Activated CD8-positive, alpha-beta memory T cell treated with anti-CD3 and anti-CD28 coated beads for 36 hours (primary cell): ENCODE measurements at regions not wholly inside any gene's neighbourhood (a gene's known extent, or its start where the extent isn't known, plus 50 kb on each side); places are given as distances from the start of the nearest gene placed in this dataset.

Source experiments
- CTCF ChIA-PET: fragments of 350-600 bp; sonication (Branson Sonifier 250); formaldehyde crosslinking; loops from one replicate; lab custom pipeline; 2021; ENCODE audit warnings: antibody characterized with exemption; lab: Charles Lee
- POLR2A ChIA-PET: fragments of 350-600 bp; sonication (Branson Sonifier 250); formaldehyde crosslinking; loops from one replicate; lab custom pipeline; 2021; ENCODE audit warnings: antibody characterized with exemption; lab: Charles Lee

DNA sequence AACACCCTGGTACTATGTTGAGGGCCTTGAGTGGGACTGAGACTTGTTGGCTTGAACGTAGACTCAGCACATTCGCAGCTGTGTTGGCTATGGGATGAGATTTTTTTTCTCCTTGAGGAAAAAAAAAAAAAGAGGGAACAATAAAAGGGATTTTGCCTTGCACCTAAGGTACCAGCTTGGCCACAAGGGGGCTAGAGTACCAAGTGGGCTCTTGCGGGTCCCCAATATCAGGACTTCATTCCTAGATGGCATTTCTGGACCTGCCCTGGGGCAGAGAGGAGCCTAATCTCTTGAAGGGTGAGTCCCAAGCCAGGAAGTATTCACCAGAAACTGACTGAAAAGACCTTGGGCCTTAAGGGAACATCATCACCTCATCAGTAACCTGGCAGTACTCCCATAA, 1083.6 kb upstream of the PHF14 start:
- ChIA-PET CTCF (no interaction called here), POLR2A (no interaction called here)

DNA sequence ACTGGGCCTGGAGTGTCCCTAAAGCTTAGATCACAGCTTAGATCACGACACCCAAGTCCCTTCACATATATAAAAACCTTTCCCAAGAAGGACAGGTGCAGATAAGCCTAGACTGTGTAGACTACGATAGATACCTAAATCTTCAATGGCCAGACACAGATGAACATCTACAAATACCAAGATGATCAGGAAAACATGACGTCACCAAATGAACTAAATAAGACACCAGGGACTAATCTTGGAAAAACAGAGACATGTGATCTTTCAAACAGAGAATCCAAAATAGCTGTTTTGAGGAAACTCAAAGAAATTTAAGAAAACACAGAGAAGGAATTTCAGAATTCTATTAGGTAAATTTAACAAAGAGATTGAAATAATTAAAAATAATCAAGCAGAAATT, 1082.6 kb upstream of the PHF14 start:
- CTCF ChIA-PET: no interaction called here

DNA sequence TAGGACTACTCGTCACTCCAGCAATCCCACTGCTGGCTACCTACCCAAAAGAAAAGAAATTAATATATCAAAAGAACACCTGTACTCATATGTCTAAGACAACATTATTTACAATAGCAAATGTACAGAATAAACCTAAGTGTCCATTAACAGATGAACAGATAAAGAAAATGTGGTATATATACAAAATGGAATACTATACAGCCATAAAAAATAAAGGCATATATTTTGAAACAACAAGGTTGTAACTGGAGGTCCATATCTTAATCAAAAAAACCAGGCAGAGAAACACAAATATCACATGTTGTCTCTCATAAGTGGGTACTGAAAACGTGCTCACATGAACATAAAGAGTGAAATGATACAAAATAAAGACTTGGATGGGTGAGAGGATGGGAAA, 1073.3 kb upstream of the PHF14 start:
- CTCF ChIA-PET: no interaction called here
- POLR2A ChIA-PET: no interaction called here

More for the DNA sequence above, 1082.6 kb upstream of the PHF14 start:
- POLR2A ChIA-PET: no interaction called here

DNA sequence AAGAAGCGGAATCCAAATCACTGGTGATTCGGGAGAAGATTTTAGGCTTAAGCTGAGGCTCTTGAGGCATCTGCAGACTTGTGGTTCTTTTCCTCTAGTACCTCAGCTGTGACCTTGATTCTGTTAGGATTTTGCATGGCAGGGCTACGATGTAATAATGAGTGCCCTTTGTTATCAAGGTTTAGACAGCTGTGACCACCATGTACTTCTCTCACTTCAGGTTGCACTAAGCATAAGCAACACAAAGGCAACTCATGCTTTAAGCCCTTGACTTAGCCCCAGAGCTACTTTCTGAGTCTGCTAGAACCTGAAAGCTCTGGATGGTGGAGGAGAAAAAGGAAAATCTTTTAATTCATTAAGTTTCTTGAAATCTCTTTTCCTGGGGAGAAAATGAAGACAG, 1052.3 kb upstream of the PHF14 start:
- ChIA-PET POLR2A (no interaction called here), CTCF (no interaction called here)

DNA sequence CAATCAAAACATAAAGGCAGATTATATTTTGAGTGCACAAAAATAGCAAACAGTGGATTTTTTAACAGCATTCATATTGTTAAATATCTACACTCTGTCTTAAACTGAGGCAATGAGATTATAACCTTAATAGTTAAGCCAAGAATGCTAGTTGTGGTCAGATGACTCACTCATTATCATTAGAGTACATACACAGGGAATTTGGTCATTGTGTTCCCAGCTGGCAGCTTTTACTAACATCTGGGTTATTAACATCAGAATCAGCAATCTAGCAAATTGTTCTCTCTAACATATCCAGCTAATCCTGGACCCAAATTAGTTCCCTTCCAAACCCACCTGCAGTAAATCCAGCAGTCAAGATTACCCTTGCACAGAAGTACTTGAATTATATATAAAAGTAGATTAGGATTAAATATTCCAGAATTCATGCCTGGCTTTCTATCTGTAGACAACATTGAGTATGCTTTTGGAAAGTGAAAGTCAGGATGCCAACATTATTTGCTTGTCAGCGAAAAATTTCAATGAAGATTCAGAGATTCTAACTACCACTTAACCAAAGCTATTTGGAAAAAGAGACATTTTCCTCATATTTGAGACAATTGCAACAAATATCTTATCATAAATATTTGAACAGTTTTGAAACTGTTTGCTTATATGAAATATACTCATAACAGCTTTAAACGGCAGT, 1035.6 kb upstream of the PHF14 start:
- POLR2A ChIA-PET: no interaction called here
- CTCF ChIA-PET: no interaction called here

DNA sequence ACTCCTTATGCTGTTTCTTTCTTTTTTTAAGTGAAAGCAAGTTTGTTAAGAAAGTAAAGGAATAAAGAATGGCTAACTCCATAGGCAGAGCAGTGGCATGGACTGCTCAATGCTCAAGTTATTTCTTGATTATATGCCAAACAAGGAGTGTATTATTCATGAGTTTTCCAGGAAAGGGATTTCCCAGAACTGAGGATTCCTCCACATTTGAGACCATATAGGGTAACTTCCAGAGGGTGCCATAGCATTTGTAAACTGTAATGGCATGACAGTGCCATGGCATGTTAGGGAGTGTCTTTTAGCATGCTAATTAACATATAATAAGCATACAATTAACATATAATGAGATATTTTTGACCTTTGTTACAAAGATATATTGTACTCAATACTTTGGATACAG, 1034.5 kb upstream of the PHF14 start:
- ChIA-PET POLR2A (no interaction called here), CTCF (no interaction called here)

DNA sequence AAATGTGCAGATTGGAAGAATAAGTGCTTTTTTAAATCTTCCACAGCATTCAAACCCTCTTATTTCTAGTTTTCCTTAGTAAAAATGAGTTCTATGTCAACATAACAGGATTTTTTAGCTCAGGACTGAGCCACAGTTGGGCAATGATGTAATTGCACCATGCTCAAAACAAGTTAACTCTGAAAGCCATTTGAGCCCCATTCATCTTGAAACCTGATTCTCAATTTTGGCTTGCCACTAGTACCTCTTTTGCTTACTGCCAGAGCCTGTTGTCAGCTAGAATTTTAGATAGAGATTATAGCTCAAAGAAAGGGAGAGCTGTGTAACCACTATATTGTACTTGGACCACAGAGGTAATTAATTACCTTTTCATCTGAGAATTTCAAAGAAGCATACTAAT, 1028.5 kb upstream of the PHF14 start:
- CTCF ChIA-PET: no interaction called here
- POLR2A ChIA-PET: no interaction called here

DNA sequence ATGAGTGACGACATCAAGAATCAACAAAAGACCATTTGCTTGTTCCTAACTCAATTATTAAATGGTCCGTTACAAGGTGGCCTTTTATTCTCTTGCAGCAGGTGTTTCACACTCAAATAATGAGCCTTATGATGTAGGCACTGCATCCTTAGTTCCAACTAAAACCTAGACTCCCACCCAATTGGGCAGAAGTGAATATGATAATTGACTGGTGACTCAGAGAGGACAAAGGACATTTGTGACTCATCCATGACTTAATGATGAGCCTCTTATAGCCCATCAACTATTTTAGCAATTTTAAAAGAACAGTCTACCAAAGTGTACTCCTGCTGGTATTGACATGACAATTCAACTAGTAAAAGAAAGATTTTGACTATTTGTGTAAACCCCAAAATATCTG, 1027.8 kb upstream of the PHF14 start:
- ChIA-PET POLR2A (no interaction called here), CTCF (no interaction called here)

DNA sequence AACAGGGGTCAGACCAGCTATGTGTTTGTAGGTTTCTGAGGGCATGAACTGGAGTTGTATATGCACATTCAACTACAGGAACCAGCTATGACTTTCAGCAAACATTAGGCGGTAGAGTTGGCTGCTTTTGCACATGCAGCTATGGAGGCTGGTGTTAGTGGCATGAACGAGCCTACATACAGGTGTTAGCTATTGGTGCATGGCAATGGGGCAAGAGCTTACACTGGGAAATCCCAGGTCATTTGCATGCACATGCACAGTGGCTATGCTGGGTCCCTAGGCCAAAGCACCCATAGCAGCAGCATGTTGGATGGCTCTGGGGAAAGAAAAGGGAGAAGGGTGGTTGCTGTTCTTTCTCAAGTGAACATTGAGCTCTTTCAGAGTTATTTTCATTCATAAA, 1018.5 kb upstream of the PHF14 start:
- ChIA-PET CTCF (no interaction called here), POLR2A (no interaction called here)

DNA sequence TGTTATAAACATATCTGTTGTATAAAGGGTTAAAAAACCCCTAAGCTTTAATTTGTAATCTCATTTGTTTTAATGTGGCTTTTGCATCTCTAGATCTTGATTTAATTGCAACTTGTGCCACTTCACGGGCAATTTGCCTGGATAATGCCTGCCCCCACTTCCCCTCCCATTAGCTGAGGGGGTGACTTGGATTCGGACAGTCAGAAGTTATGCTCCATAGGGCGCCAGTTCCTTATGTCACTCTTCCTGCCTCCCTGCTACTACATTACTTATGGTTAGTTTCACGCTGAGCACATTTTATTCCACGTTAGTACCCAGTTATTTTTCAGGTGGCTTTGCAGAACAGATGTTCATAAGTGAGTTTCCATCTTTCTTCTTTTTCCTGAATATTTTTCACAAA, 1015.2 kb upstream of the PHF14 start:
- POLR2A ChIA-PET: no interaction called here
- CTCF ChIA-PET: no interaction called here

DNA sequence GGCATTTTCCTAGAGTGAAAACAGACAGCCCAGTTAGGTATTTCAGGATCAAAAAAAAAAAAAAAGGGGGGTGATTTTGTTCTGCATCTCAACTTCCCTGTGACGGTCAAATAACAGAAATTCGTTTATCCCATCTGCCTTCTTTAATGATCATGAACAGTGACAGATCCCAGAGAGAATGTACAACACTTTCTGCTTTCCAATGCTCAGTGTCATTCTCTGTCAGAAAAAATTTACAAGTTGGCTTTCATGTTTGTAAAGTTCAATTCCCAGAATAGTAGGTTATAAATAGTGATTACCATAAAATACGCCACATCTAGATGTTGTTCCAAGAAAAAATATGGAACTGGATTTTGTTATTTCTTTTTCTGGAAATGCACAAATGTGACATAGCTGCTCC, 1013.2 kb upstream of the PHF14 start:
- ChIA-PET CTCF (no interaction called here), POLR2A (no interaction called here)

DNA sequence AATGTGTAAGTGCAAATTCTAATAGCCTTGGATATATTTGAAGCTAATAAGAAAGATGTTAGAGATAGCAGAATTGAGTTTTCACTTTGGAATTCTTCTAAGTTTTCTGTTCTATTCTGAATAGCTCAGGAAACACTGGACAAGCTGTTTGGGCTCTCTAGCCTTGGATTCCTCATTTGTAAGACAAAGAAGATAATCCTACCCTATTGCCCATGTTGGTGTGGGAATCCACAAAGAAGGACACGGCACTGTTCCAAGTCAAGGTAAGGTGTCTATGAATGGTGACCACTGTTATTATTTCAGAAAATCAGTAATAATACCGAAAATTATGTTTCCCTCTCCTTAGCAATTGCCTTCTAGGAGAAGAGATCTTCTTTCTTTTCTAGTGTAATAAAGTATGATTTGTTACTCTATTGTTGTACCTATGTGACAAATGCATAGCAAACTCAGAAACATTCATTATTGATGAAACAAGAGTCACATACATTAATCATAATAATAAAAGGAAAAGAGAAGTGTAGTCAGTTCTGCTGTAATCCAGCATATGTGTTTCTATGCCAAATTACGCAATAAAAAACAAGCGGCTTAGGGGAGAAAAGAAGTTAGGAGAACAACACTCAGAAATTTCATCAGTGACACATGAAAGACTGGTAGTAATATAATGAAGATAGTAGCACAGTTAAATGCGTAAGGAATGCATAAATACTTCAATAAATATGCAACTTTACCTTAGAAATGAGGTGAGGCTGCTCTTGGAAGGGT, 1012.3 kb upstream of the PHF14 start:
- ChIA-PET CTCF (no interaction called here), POLR2A (no interaction called here)

DNA sequence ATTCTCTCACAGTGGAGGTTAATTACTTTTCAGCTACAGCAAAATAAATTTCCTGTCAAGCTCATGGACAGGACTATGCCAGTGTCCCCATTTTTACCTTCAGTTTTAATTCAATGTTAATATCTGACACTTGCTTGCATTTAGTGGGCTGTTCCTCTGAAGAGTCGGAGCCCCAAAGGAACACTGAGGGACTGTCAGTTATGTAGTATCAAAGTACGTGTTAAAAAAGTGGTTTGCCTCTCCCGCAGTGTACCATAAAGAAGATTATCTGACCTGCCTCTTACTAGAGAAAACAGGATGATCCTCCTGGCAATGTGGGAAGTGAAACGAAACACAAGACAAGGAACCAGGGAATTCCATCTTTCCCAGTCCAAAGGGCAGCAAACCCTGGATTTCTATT, 1010.9 kb upstream of the PHF14 start:
- CTCF ChIA-PET: no interaction called here
- POLR2A ChIA-PET: no interaction called here

DNA sequence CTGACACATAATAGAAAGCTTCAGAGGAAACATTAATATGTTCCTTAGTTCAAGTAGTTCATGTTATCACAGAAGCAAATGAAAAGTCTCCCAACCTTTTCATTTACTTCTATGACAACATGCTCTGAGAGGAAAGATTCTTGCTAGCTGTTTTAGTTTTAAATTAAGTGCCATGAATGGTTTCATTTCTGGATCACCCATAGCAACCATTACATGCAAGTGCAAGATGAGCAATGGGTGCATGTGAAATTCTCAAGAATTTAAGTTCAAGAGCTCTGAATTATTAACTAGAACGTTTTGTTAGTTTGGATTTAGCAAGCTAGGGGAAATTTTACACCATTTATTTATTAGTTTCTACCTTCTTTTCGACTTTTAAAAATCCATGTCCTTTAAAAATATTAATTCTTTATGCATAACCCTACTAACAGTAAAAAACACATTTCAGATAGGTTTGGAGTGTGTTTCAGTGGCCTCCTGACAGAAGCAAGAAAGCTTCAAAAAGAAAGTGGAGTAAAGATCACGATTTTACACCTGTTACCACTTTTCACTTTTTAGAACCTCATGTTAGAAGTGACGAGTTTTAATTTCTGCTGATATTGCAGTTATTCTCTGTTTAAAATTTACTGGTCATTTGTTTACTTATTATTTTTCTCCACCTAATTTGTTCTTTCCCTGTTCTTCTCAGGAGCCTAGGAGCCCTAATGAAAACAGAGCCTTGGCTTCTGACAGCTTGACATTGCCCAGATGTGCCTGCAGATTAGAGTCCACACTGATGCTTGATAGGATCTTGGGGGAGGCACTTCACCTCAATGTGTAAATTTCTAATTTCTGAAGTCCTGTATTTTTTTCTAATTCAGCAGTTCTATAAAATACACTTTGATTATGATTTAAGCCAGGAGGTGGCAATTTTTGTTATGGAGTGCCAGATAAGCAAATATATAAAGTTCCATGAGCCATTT, 995.3 kb upstream of the PHF14 start:
- ChIA-PET CTCF (no interaction called here), POLR2A (no interaction called here)

DNA sequence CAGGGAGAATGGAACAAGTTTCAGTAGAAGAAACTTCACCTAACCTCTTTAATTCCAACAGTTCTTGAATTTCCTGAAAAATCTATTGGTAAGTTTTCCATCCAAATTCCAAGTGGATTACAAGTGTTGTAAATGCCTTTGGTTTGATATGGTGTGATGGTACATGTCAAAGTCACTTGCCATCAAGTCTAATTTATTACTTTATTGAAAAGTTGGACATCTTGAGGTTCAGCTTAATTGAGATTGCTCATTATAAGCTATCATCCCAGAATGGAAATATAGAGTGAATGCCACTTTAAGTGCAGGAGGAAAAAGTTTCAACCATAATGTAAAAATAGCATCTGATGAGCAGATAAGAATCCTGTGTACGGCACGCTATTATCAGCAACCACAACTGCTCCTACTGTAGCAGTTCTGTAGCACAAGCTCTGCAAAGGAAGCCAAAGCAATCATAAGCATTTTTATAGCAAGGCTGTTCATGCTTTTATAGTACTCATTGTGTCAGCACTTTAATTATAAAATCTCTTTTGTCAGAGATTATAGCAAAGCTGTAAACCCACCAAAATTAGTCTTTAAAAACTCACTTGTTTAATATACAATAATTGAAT, 991.8 kb upstream of the PHF14 start:
- POLR2A ChIA-PET: no interaction called here
- CTCF ChIA-PET: no interaction called here

DNA sequence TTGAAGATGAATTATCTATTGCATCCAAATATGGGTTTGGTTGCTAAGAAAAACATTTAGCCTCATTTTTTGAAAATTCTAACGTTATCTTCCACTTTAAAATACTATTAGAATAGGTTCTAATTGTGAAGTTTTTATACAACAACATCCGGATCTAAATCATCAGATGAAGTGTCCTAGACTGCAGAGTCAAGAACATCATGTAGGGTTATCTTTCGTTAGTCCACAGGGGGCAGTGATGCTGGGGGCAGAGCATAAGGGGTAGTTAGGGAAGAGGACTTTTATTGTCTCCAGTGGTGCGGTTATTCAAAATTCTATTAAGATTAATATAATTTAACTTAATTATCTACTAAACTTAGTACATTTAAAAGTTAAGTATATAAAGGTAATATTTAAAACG, 990.6 kb upstream of the PHF14 start:
- POLR2A ChIA-PET: no interaction called here
- CTCF ChIA-PET: no interaction called here

DNA sequence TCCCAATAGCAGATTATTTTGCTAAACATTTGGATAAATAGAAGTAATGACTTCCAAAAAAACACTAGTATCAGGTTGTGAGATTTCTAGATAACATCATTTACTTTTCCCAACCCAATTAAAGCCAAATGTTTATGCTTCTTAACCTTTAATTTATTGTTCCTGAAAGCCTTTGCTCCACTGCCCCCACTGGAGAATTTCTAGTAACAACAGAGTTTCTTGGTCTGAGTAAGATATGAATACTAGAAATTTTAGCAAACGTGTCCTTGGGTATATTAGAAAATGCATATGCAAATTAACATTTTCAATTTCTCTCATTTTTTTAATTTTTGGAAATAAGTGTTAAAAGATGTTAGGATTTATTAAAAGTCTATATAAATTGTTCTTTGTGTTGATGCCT, 958.0 kb upstream of the PHF14 start:
- CTCF ChIA-PET: no interaction called here
- POLR2A ChIA-PET: no interaction called here

DNA sequence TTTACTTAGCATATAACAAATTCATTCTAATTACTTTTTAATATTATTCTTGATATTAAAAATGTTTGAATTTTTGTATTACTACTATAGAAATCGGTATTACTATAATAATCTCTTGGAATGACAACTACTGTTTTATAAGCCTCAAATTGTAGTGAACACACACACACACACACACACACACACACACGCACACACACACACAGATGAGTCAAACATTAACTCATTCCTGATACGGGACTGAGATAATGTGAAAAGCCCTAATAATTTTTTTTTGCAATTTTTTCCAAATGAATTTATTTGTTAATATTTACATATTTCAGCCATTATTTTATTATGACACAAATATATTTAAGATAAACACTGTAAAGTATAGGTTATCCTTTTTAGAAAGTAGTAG, 951.2 kb upstream of the PHF14 start:
- POLR2A ChIA-PET: no interaction called here
- CTCF ChIA-PET: no interaction called here

DNA sequence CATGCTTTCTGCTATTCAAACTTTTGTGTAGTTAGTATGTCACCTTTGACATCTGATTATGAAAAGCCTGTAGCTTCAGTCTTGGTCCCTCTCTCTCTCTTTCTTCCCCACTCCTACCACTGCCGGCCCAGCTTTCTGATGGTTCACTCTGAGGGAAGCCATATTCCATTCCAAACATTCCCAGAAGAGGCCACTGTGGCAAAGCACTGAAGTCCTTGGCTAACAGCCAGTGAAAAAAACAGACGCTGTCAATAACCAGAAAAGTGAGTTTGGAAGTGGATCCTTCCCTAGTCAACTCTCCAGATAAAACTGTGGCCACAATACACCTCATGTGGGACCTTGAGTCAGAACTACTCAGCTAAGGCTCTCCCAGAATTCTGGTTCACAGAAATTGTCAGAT, 950.7 kb upstream of the PHF14 start:
- CTCF ChIA-PET: no interaction called here

More for the DNA sequence above, 950.7 kb upstream of the PHF14 start:
- POLR2A ChIA-PET: no interaction called here
